Glutamatergic neuron (in vitro differentiated cells): ENCODE measurements at regions not wholly inside any gene's neighbourhood (a gene's known extent, or its start where the extent isn't known, plus 50 kb on each side); places are given as distances from the start of the nearest gene placed in this dataset.

ENCODE experiments used
- DNase-seq: peaks from one replicate; pipeline ENCODE4 v3.0.0; 2022
- H3K27ac Mint-ChIP-seq: one replicate; pipeline ENCODE4 v1.8.0; 2020; ENCODE audit warnings: mild to moderate bottlenecking, mixed read lengths, inconsistent platforms; ENCODE audit not compliant: unreplicated experiment
- H3K27me3 Mint-ChIP-seq: one replicate; pipeline ENCODE4 v1.8.0; 2020; ENCODE audit warnings: mild to moderate bottlenecking, moderate library complexity, mixed read lengths, inconsistent platforms; ENCODE audit not compliant: unreplicated experiment
- H3K36me3 Mint-ChIP-seq: one replicate; pipeline ENCODE4 v1.8.0; 2020; ENCODE audit warnings: mild to moderate bottlenecking, mixed read lengths, inconsistent platforms; ENCODE audit not compliant: unreplicated experiment
- H3K4me1 Mint-ChIP-seq: one replicate; pipeline ENCODE4 v1.8.0; 2020; ENCODE audit warnings: mild to moderate bottlenecking, low read depth, mixed read lengths, inconsistent platforms; ENCODE audit not compliant: unreplicated experiment
- H3K4me3 Mint-ChIP-seq: one replicate; pipeline ENCODE4 v1.8.0; 2020; ENCODE audit warnings: mild to moderate bottlenecking, mixed read lengths, inconsistent platforms; ENCODE audit not compliant: unreplicated experiment
- H3K9me3 Mint-ChIP-seq: one replicate; pipeline ENCODE4 v1.8.0; 2020; ENCODE audit warnings: mild to moderate bottlenecking, moderate library complexity, mixed read lengths, inconsistent platforms; ENCODE audit not compliant: unreplicated experiment
- CTCF ChIP-seq: fragments of 200-600 bp; sonication (generic); IDR thresholded peaks from one replicate; pipeline ENCODE4 v1.5.0; 2021; ENCODE audit not compliant: partially characterized antibody, unreplicated experiment

- Mint-ChIP-seq H3K9me3 (no peaks in the 10 kb centered on the region), H3K4me3 (no peak overlapping the region), H3K27ac (no peak overlapping the region), H3K4me1 (no peaks in the 10 kb centered on the region), H3K36me3 (no peaks in the 10 kb centered on the region), H3K27me3 (no peaks in the 10 kb centered on the region)
- no peak for TF ChIP-seq CTCF
- no peak for DNase-seq
Measured at GRCh38 chr13:97901716-97902115, 51.8 kb upstream of the IPO5 start.
